ENCODE measurements at regions not wholly inside any gene's neighbourhood (a gene's known extent, or its start where the extent isn't known, plus 50 kb on each side); places are given as distances from the start of the nearest gene placed in this dataset.

GRCh38 chr18:4908328-4908727 is 288.7 kb downstream of the AKAIN1 start:
- H3K4me3 ChIP-seq = no peak overlapping the region
- TF ChIP-seq POLR2A (IDR thresholded peaks at IDR 0.05) = no peak
- TF ChIP-seq CTCF (IDR thresholded peaks at IDR 0.05) = no peak
- no peaks in the 10 kb centered on the region for H3K9me3 ChIP-seq
- 19% methylated on average over 2 of the region's 3 CpGs for WGBS (ENCODE audit: insufficient coverage, low coverage, low lambda C conversion rate, missing lambda C conversion rate)
- intact Hi-C loops (cut with DNase I) = no loop called here
- no peaks in the 10 kb centered on the region for H3K27me3 ChIP-seq
- DNase-seq (no peak), ATAC-seq (no peak)
- no peaks in the 10 kb centered on the region for H3K36me3 ChIP-seq
- H3K27ac ChIP-seq = no peak overlapping the region
- H3K4me1 ChIP-seq = no peaks in the 10 kb centered on the region

- DNase-seq = no peak
- 65% methylated on average over 3 of the region's 3 CpGs for WGBS (ENCODE audit: insufficient coverage, low coverage, low lambda C conversion rate, missing lambda C conversion rate)
- intact Hi-C loops (cut with DNase I) = no loop called here
These were observed 290.2 kb downstream of the AKAIN1 start for GRCh38 chr18:4906856-4907255.

GRCh38 chr18:4888251-4889040 is 308.6 kb downstream of the AKAIN1 start:
- Histone ChIP-seq H3K4me1 (no peaks in the 10 kb centered on the region), H3K36me3 (no peaks in the 10 kb centered on the region), H3K27ac (no peak overlapping the region), H3K9me3 (no peaks in the 10 kb centered on the region), H3K4me3 (no peak overlapping the region), H3K27me3 (no peaks in the 10 kb centered on the region)
- no peak for ATAC-seq
- intact Hi-C loops (cut with DNase I) = no loop called here
- no peak for DNase-seq
- WGBS (ENCODE audit: insufficient coverage, low coverage, low lambda C conversion rate, missing lambda C conversion rate) = 20% methylated on average over 6 of the region's 6 CpGs
- TF ChIP-seq CTCF (IDR thresholded peaks at IDR 0.05) = no peak
- TF ChIP-seq POLR2A (IDR thresholded peaks at IDR 0.05) = no peak

More at GRCh38 chr18:4906856-4907255, 290.2 kb downstream of the AKAIN1 start:
- H3K4me1 ChIP-seq = no peaks in the 10 kb centered on the region
- no peak for TF ChIP-seq POLR2A (IDR thresholded peaks at IDR 0.05)
- TF ChIP-seq CTCF (IDR thresholded peaks at IDR 0.05) = no peak
- H3K36me3 ChIP-seq = no peaks in the 10 kb centered on the region
- no peaks in the 10 kb centered on the region for H3K9me3 ChIP-seq
- ATAC-seq = no peak
- H3K4me3 ChIP-seq = no peak overlapping the region
- H3K27me3 ChIP-seq = no peaks in the 10 kb centered on the region
- no peak overlapping the region for H3K27ac ChIP-seq

- Histone ChIP-seq H3K27me3 (no peaks in the 10 kb centered on the region), H3K27ac (no peak overlapping the region), H3K4me3 (no peak overlapping the region), H3K9me3 (peaks cover 0 to 2% (median 0%) of the 10 kb centered on the region in 4 donors), H3K4me1 (no peaks in the 10 kb centered on the region), H3K36me3 (no peaks in the 10 kb centered on the region)
- ATAC-seq (no peak), DNase-seq (no peak)
- intact Hi-C loops (cut with DNase I) = no loop called here
- WGBS (ENCODE audit: insufficient coverage, low coverage, low lambda C conversion rate, missing lambda C conversion rate) = 58% methylated on average over 4 of the region's 4 CpGs
- no peak for TF ChIP-seq POLR2A (IDR thresholded peaks at IDR 0.05)
These were observed 318.6 kb downstream of the AKAIN1 start for GRCh38 chr18:4878480-4878879.

- DNase-seq (no peak), ATAC-seq (no peak)
- TF ChIP-seq CTCF (IDR thresholded peaks at IDR 0.05) (no peak), POLR2A (IDR thresholded peaks at IDR 0.05) (no peak)
- intact Hi-C loops (cut with DNase I) = no loop called here
- H3K4me3 ChIP-seq = no peak overlapping the region
- H3K36me3 ChIP-seq = no peaks in the 10 kb centered on the region
- no peaks in the 10 kb centered on the region for H3K4me1 ChIP-seq
- no peaks in the 10 kb centered on the region for H3K9me3 ChIP-seq
- no peak overlapping the region for H3K27ac ChIP-seq
- no peaks in the 10 kb centered on the region for H3K27me3 ChIP-seq
These were observed 325.9 kb downstream of the AKAIN1 start for GRCh38 chr18:4871197-4871596.
